Cortex of kidney (tissue), 1 donor: ENCODE measurements at regions not wholly inside any gene's neighbourhood (a gene's known extent, or its start where the extent isn't known, plus 50 kb on each side); places are given as distances from the start of the nearest gene placed in this dataset.
"Not testable (repeated sequence)": the region's sequence is repeated elsewhere in the genome, so short reads cannot be mapped to it uniquely, and the experiment has no call there.

Source experiments
- DNase-seq: peaks from one replicate; lab custom pipeline; 2025; lab: John Stamatoyannopoulos, UW

DNA sequence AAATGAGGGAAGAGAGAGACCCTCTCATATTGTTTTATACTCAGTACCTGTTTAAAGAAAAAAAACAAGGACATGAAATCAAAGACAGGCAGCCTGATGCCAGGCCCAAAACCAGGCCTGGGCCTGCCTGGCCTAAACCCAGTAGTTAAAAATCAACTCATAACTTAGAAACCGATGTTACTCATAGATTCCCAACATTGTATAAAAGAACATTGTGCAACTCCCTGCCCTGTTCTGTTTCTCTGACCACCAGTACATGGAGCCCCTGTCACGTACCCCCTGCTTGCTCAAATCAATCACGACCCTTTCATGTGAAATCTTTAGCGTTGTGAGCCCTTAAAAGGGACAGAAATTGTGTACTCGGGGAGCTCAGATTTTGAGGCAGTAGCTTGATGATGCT lies 291.4 kb upstream of the SGCG start:
- DNase-seq: not testable (repeated sequence)

DNA sequence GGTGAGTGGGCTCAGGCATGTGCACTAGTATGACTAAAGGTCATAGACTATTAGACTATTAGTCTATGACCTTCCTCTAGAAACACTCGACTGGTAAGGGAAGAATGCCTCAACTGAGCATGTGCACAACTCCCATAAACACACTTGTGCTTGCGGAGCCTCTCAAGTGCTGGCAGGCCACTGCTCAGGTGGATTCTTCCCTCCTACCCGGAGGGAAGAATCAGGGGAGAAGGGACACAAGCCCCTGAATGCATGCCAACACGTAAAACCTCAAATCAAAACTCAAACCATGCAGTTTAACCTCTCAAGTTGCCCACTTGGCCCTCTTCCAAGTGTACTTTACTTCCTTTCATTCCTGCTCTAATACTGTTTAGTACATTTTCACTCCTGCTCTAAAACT lies 287.6 kb upstream of the SGCG start:
- DNase-seq: no peak

DNA sequence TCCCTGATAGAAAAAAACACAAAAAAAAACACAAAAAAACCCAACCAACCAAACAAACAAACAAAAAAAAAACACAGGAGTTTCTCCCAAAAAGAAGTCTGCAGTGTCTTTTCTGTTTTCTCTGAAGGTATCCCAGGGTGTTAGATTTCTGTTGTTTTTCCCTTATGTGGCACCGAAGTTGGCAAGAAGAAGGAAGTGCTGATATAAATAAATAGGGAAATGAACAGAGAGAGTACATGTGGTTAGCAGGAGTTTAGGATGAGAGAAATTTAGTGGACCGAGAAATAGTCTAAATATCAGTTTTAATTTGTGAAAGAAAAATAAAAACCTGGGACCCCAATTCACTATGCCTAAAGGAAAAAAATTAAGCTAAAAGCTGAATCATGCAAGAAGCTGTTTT lies 287.0 kb upstream of the SGCG start:
- DNase-seq: no peak

DNA sequence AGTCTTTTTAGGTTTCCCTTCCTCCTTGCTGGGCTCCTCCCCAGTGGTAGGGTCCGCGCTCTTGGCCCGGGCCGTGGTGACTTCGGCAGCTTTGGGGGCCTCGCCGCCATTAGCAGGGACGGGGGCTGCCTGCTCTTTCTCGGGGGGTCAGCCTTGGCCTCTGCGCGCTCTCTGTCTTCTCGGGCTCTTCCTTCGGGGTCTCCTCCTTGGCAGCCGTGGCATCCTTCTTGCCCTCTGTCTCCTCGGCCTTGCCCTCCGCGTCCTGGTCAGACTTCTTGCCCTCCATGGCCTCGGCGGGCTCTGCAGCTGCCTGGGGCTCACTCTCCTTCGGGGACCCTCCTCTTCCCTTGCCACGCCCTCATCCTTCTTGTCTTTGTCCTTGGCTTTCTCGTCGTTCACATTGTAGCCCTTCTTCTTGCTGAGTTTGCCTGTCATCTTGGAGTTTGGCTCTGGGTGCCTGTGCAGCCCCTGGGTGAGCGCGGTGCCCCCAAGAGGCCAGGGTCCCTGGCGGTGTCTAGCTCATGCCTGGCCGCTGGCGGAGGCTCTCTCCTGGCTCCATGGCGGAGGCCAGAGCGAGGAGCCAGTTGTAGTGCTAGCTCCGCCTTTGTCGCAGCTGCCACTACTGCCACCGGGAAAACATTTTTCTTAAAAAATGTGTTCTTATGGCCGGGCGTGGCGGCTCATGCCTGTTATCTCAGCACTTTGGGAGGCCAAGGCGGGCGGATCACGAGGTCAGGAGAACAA lies 283.0 kb upstream of the SGCG start:
- no peak for DNase-seq

DNA sequence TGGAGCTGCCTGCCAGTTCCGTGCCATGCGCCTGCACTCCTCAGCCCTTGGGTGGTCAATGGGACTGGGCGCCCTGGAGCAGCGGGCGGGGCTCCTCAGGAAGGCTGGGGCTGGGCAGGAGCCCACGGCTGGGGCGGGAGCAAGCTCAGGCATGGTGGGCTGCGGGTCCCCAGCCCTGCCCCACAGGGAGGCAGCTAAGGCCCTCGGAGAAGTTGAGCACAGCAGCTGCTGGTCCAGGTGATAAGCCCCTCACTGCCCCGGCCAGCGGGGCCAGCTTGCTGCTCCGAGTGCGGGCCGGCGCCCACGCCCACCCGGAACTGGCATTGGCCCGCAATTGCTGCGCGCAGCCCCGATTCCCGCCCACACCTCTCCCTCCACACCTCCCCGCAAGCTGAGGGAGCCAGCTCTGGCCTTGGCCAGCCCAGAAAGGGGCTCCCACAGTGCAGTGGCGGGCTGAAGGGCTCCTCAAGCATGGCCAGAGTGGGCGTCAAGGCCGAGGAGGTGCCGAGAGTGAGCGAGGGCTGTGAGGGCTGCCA lies 280.3 kb upstream of the SGCG start:
- not testable (repeated sequence) for DNase-seq

DNA sequence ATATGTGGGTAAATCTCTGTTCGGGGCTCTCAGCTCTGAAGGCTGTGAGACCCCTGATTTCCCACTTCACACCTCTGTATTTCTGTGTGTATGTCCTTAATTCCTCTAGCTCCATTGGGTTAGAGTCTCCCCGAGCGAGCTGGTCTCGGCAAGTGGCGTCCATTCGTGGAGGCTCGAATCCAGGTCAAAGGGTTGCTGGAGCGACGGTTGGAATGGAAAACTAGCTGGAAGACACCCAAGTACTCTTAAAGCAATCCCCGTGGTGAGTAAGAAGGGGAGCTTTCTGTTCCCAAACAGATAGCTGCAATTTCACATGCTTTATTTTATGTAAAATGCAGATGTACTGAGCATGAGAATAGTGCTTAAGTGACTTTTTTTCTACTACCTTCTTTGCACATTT lies 277.5 kb upstream of the SGCG start:
- no peak for DNase-seq

DNA sequence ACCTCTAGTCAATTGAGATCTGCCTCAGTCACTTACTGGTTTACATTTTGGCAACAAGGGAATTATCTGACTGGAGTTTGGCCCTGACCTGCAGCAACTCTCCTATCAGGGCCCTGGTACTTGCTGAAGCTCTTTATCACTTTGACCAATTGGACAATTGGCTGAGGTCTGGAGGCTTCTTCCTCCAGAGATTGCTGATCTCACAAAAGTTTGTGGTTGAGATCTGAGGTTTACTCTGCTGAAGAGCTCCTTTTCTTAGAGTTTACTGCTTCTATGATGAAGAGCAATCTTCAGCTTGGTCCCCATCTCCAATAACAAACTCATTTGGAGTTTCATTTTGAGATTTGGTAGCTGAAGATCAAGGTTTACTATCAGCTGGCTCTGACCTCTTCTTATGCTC lies 276.9 kb upstream of the SGCG start:
- no peak for DNase-seq

DNA sequence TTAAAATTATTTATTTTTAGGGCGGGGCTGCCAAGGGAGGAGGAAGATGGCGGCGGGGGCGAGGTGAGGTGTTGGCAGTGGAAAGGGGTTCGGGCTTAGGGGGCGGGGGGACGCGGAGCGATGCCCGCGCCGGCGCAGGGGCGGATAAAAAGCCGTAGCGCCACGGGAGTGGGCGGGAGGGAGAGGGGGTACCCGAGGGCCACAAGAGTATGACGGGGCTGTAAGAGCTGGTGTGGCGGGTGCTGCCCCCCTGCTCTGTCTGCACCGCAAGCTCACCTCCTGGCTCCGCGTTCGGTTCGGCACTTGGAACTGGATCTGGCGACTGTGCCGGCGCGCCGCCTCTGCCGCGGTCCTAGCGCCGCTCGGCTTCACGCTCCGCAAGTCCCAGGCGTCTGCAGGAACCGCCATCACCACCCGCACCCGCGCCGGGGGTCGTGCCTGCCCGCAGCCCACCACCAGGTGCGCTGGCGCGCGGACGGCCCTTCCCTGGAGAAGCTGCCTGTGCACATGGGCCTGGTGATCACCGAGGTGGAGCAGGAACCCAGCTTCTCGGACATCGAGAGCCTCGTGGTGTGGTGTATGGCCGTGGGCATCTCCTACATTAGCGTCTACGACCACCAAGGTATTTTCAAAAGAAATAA lies 265.2 kb upstream of the SGCG start:
- no peak for DNase-seq

DNA sequence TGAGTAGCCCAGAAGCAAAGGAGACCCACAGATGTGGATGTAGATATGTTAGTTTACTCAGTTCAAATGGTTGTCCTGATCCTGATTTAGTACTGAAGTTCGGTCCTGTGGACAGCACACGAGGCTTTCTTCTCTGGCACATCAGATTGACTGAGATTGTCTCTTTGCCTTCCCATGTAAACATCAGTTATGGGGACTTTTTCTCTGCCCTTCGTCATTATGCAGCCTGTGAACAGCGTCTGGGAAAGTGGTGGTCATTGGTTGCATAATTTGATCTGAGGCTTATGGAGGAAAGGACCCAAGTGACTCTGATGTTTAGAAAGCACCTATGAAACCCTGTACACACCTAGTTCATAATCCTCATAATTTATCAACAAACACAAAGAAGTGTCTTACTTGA lies 264.5 kb upstream of the SGCG start:
- DNase-seq: not testable (repeated sequence)

DNA sequence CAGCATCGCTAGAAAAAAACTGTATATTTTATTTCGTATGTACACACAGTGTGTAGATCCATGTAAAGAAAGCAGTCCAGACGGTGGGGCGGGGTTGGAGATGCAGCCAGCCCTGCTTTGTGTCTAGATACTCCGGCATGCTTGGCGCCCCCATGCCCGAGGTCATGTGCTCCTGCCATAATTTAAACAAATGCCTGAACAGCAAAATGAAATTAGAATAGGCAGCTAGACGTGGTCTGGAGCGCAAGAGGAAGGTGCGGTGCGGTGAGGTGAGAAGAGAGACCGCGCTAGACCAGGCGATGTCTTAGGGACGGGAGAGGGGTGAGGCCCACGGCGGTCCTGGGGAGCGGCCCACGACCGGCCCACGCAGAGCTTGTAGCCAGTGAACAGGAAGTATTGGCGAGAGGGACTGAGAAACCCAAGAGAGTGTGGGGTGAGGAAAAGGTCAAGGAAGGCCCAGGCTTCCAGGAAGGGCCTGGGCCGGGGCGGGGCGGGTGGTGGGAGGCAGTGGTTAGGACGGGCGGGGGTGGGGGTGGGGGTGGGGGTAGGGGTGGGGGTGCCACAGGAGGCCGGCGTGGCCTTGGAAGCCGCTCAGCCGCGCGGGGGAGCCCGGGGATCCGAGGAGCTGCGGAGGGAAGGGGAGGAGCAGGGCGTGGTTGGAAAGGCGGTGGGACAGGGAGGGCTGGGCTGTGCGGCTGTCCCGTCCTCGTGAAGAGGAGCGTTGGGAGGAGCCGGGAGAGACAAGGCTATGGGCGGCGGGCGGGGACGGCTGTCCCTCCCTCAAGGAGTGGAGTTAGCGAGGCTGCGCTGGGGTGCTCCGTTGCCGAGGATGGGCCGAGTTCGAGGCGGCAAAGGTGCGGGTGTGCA lies 254.7 kb upstream of the SGCG start:
- no peak for DNase-seq

DNA sequence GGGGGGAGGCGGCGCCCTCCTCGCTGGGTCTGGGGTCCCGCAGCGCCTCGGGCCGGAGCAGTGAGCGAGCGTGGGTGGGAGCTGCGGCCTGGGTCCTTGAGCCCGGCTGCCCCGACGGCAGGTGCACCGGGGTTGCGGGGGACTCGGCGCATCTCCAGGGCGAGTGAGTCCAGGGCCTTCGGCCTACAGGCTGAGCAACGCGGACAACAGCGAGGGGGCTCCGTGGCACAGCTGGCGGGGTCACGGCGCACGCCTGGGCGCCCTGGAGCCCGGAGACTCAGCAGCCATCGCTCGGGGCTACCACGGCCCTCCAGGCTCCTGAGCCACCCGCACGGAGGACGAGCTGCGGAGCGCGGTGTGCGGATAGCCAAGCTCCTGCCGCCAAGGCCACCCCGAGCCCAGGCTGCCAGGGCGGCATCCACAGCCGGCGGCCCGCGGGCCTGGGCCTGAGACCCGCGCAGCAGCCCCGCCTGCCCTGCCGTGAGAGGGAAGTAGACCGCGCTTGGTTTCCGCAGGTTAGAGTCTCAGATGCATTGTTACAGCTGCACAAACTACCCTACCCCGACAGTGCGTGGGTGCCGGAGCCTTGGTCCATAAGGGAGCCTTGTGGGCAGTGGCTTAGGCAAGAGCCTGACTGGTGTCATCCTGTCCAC lies 253.9 kb upstream of the SGCG start:
- DNase-seq: no peak

DNA sequence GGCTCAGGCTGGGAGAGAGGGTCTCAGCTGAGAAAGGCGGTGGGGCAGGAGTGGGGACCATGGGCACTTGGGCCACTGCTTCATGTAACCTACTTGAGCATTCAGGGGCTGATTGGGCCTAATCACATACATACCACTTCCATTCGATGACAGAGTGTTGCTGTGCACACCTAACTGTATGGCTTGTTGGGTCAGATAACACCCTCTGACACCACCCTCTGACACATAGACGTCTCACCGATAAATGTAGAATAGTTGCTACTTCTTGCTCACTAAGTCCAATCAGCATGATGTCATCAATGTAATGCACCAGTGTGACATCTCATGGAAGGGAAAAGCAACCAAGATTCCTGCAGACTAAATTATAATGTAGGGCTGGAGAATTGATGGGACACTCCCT lies 252.9 kb upstream of the SGCG start:
- not testable (repeated sequence) for DNase-seq

DNA sequence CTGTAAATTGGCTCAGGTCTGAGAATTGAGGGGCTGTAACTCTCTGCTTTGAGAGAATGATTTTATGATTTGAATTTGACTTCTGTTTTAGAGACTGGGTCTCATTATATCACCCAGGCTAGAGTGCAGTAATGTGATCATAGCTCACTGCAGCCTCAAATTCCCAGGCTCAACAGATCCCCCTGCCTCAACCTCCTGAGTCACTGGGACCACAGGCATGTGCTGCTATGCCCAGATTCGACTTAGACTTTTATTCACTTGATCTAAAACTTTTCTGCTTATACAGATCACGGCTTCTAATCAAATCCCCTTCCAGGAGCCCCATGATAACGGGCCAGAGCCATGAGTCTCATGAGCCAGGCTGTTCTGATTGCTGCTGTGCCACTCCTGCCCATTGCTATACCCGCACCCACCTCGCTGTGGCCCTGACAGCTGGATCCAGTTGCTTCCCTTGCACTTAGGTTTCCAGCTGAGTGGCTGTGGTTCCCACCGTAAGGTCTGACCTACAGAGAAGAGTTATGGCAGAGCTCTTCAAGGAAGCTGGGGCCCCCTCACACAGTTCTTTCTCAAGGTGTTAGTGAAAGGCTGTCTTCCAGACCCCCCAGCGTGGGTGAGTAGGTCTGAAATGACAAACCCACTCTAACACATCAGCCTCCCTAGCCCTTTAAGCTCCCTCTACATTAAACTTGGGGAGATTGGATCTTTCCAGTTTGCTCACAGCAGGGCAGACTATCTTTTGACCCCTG lies 251.2 kb upstream of the SGCG start:
- DNase-seq: no peak

DNA sequence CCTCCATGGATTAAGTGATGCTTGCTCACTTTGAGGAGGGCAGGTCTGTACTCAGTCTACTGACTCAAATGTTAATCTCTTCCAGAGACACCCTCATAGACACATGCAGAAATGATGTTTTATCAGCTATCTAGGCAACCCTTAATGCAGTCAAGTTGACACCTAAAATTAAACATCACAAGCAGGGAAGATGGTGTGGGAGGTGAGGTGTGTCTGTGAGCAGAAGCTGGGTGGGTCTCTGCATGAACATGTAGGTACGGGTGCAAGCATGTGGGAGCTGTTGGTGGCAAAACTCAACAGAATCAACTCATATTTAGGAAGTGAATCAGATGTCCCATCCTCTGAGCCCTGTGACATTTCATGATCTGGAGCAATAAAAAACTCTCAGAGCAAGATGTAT lies 249.2 kb upstream of the SGCG start:
- DNase-seq: no peak

DNA sequence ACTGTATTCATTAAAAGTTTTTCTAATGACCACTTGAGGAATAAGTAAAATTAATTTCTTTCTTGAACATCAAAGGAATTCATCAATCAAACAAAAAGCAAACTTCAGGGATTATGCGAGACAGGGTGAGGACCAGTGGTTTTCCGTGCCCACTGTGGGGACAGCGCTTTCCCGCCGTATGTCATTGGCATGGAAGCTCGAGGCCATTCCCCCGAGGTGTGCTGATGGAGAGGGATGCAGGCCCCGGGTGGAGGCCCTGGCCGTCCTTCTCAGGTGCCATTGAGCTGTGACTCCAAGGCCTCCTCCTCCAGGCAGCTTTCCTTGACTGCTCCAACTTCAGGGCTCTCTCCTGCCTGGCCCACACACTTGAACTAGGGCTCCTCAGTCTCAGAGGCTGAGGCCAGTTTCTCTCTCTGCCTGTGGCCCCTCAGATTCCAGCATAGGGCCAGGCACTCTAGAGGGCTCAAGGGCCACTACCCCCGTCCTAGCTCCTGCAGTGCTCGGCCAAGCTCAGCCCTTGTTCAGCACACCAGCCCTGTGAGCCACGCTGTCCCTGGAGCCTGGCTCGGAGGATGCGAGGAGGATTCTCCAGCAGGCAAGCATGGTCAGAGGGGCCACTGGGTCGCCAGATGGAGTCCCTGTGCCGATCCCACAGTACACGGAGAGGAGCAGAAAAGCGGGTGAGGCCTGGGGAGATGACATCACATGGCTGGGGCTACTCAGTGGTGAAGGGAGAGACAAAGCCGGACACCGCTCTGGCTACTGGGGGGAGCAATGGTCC lies 248.0 kb upstream of the SGCG start:
- not testable (repeated sequence) for DNase-seq

DNA sequence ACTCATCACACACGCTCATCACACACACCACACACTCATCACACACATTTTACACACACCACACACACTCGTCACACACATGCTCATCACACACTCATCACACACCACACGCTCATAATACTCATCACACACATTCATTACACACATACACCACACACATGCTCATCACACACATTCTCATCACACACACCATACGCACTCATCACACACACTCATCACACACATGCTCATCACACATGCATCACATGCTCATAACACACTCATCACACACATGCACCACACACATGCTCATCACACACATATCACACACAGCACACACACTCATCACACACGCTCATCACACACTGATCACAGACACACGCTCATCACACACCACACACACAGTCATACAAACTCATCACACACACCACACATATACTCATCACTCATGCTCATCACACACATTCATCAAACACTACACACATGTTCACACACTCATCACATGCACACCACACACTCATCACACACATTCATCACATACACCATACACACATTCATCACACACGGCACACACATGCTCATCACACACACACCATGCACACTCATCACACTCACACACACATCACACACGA lies 247.1 kb upstream of the SGCG start:
- no peak for DNase-seq

DNA sequence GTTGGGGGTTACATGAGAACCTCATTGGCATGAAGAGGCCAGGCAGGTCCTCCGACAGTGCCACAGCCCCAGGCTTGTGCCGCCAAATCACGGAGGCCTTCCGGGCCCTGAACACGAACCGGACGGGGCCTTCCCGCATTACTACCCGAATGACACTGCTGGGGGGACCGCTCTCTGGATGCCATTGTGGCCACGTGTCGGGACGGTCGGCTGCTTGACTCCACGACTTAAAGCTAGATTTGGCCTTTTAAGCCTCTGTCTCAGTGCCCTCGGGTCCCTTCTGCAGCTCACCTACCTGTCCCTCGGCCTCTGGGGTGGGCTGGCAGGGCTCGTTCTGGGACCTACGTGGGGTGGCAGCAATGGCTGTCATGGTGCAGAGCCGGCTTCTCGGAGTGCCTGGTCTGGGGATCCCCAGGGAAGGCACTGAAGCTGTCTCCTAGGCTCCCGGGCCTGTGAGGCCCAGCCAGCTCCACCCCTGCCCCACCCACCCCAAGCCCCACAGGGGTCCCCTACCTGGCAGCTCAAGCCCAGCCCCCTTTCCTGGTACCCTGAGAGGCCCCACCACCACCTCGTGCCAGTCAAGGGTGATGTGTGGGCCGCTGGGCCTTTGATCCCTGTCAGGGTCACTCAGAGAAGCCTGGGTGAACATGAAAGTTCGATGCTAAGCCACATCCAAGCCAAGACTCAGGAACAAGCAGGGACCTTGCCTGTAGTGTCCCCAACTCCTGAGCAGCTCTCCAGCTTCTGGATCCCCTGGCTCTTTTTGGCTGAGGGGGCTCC lies 245.8 kb upstream of the SGCG start:
- DNase-seq: no peak

DNA sequence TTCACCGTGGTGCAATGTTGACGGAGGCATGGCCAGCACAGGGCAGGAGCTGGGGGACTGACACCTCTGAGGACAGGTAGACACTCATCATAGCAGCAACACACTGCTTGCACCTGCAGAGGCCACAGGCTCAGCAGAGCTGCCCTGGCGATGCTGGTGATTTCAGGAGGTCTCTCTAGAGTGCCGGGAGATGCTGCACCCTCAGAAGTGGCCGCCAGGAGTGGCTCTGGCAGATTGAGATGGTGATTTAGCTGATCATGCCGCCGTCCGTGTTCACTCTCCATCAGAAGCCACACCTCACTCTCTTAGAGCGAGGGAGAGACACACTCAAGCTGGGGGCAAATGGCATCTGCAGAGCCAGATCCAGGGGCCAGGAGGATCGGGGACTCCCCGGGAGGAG lies 244.6 kb upstream of the SGCG start:
- DNase-seq: no peak

DNA sequence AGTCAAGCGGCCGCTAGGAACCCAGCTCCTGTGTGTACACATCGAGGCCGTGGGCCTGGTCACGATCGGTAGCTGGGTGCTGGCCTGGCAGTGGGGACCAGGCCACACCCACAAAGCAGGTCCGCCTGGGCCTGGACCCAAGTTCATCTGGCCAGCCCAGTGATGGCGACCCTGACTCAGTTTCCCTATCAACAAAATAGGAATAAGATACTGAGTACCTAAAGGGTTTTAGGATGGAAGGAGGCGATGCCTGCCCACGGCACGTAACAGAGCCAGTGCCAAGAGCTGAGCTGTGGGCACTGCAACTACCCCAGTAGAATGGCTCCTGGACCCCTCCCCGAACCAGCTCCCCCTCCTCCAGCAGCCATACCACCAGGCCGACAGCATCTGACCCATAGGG lies 243.5 kb upstream of the SGCG start:
- no peak for DNase-seq
